DND-41 (cell line): ENCODE measurements at regions not wholly inside any gene's neighbourhood (a gene's known extent, or its start where the extent isn't known, plus 50 kb on each side); places are given as distances from the start of the nearest gene placed in this dataset.

Experiments
- ATAC-seq: fragments of 200-7000 bp; cut with Tn5 transposase; 3 replicates; pipeline ENCODE4 v1.9.1; 2021; ENCODE audit warnings: low read depth; ENCODE audit not compliant: insufficient read depth
- DNase-seq: peaks from one replicate; pipeline ENCODE4 v3.0.0-alpha.2; 2020
- H2AFZ ChIP-seq: 2 replicates; pipeline ENCODE4 v1.6.0; 2012; ENCODE audit warnings: low read depth, low read length
- H3K27ac ChIP-seq: 2 replicates; pipeline ENCODE4 v1.5.1; 2012; ENCODE audit warnings: low read length, inconsistent platforms
- H3K27me3 ChIP-seq: fragments of 200-600 bp; sonication (generic); 2 replicates; pipeline ENCODE4 v1.6.0; 2012; ENCODE audit warnings: low read length, mild to moderate bottlenecking, inconsistent platforms; ENCODE audit not compliant: insufficient read depth, poor library complexity
- H3K36me3 ChIP-seq: 2 replicates; pipeline ENCODE4 v1.5.1; 2012; ENCODE audit warnings: low read length, inconsistent platforms; ENCODE audit not compliant: insufficient read depth
- H3K4me1 ChIP-seq: 2 replicates; pipeline ENCODE4 v1.5.1; 2012; ENCODE audit warnings: mild to moderate bottlenecking, low read length; ENCODE audit not compliant: insufficient read depth
- H3K4me2 ChIP-seq: 2 replicates; pipeline ENCODE4 v1.6.0; 2012; ENCODE audit warnings: mild to moderate bottlenecking, moderate library complexity, low read length, inconsistent platforms; ENCODE audit not compliant: insufficient read depth
- H3K4me3 ChIP-seq, 2 experiments: fragments of 200-600 bp in 1 of 2; shearing (Covaris generic) in 1 of 2; 2 replicates each; pipeline ENCODE4 v1.5.1; 2012 to 2016; ENCODE audit warnings: inconsistent platforms in 2 of 2, low read length in 2 of 2, mild to moderate bottlenecking in 2 of 2, low read depth in 1 of 2, moderate library complexity in 1 of 2
- H3K79me2 ChIP-seq: 2 replicates; pipeline ENCODE4 v1.6.0; 2012; ENCODE audit warnings: low read length, inconsistent platforms; ENCODE audit not compliant: insufficient read depth
- H3K9ac ChIP-seq: 2 replicates; pipeline ENCODE4 v1.6.0; 2012; ENCODE audit warnings: low read depth, mild to moderate bottlenecking, inconsistent platforms, low read length, moderate library complexity
- H3K9me3 ChIP-seq: 2 replicates; pipeline ENCODE4 v1.5.1; 2012; ENCODE audit warnings: low read length, moderate library complexity, mild to moderate bottlenecking, inconsistent platforms; ENCODE audit not compliant: insufficient read depth, severe bottlenecking
- H4K20me1 ChIP-seq: 2 replicates; pipeline ENCODE4 v1.6.0; 2012; ENCODE audit warnings: low read length; ENCODE audit not compliant: insufficient read depth
- EZH2 ChIP-seq: IDR thresholded peaks from 3 replicates; pipeline ENCODE4 v1.6.1; 2012; ENCODE audit warnings: borderline replicate concordance, low read depth, mild to moderate bottlenecking, moderate library complexity, low read length, inconsistent platforms; ENCODE audit not compliant: severe bottlenecking
- TF ChIP-seq, protein P1 (sequence below): IDR thresholded peaks from 2 replicates; pipeline ENCODE4 v1.5.1; 2012; ENCODE audit warnings: borderline replicate concordance, low read length, moderate library complexity, mild to moderate bottlenecking; ENCODE audit not compliant: poor library complexity, severe bottlenecking; ENCODE audit errors: extremely low read depth

DNA sequence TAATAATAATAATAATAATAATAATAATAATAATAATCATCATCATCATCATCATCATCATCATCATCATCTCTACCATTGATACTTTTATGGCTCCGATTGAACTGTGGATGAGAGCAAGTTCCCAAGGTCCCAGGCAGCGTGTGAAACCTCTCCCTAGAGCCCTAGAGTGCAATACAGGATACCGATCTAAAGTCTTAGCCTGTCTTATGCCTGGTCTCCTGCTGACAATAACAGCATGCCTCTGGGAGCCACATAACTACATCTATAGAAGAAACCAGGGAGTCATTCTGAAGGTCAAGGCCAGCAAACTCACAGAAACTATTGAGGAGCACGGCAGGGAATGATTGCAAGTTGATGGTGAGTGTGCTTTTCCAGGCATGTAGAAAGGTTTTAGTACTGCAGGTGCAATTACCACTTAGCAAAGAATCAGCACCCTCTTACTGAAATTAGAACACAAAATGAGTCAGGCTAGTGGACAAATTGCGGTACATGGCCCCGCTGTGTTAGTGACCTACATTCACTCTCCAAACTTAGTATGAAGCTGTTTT, 457.2 kb upstream of the CDH20 start:
- TF ChIP-seq, protein P1, sequence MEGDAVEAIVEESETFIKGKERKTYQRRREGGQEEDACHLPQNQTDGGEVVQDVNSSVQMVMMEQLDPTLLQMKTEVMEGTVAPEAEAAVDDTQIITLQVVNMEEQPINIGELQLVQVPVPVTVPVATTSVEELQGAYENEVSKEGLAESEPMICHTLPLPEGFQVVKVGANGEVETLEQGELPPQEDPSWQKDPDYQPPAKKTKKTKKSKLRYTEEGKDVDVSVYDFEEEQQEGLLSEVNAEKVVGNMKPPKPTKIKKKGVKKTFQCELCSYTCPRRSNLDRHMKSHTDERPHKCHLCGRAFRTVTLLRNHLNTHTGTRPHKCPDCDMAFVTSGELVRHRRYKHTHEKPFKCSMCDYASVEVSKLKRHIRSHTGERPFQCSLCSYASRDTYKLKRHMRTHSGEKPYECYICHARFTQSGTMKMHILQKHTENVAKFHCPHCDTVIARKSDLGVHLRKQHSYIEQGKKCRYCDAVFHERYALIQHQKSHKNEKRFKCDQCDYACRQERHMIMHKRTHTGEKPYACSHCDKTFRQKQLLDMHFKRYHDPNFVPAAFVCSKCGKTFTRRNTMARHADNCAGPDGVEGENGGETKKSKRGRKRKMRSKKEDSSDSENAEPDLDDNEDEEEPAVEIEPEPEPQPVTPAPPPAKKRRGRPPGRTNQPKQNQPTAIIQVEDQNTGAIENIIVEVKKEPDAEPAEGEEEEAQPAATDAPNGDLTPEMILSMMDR: no peak
- TF ChIP-seq EZH2: no peak
- Histone ChIP-seq H3K27me3 (no peaks in the 10 kb centered on the region), H3K9me3 (no peaks in the 10 kb centered on the region), H2AFZ (no peak overlapping the region), H3K27ac (no peak overlapping the region), H4K20me1 (no peaks in the 10 kb centered on the region), H3K9ac (no peak overlapping the region), H3K4me3 (no peak overlapping the region), H3K79me2 (no peaks in the 10 kb centered on the region), H3K4me2 (no peak overlapping the region), H3K4me1 (no peaks in the 10 kb centered on the region), H3K36me3 (no peaks in the 10 kb centered on the region)
- DNase-seq: no peak
- ATAC-seq: no peak

DNA sequence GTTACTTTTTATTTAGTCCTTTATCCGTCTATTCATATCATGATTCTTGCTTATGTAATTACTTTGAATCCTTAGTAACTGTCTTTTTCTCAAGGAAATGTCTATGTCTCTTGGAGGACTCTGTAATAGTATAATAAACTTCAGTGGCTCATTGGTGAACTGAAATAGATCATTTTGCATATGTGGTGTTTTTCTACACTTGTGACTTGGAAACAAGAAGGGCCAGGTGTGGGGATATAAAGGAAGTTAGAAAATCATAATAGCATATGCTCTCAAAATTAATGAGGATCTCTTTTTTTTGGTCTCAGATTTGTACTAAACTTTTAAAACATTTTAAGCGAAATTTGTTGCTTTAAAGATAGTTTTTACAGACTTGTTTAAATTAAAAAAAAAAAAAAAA, 453.0 kb upstream of the CDH20 start:
- Histone ChIP-seq H3K4me3 (no peak overlapping the region), H3K27ac (no peak overlapping the region), H2AFZ (no peak overlapping the region), H3K27me3 (no peaks in the 10 kb centered on the region), H3K36me3 (no peaks in the 10 kb centered on the region), H4K20me1 (no peaks in the 10 kb centered on the region), H3K9ac (no peak overlapping the region), H3K9me3 (no peaks in the 10 kb centered on the region), H3K4me2 (no peak overlapping the region), H3K79me2 (no peaks in the 10 kb centered on the region), H3K4me1 (no peaks in the 10 kb centered on the region)
- DNase-seq: no peak
- TF ChIP-seq, protein P1: no peak
- TF ChIP-seq EZH2: no peak
- no peak for ATAC-seq

DNA sequence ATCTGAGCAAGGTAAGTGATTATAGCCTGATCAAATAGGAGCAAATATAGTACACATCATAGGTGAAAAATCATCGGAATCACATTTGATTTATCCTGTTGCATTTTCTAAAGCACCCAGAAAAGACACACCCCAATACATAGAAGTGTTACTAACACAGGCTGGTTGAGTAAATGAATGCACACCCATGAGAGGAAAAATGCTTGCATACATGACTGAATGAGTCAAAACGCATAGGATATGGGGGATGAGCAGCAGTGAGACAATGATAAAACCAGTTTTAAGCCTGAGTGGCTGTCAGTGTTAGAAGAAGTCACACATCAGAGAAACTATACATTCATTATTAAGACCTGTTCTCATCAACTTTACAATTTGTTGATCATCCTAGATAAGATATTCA, 449.6 kb upstream of the CDH20 start:
- Histone ChIP-seq H3K4me3 (no peak overlapping the region), H3K4me1 (no peaks in the 10 kb centered on the region), H2AFZ (no peak overlapping the region), H3K4me2 (no peak overlapping the region), H3K27me3 (no peaks in the 10 kb centered on the region), H3K9me3 (no peaks in the 10 kb centered on the region), H3K79me2 (no peaks in the 10 kb centered on the region), H3K36me3 (no peaks in the 10 kb centered on the region), H4K20me1 (no peaks in the 10 kb centered on the region), H3K27ac (no peak overlapping the region), H3K9ac (no peak overlapping the region)
- ATAC-seq (no peak), DNase-seq (no peak)
- TF ChIP-seq EZH2: no peak

DNA sequence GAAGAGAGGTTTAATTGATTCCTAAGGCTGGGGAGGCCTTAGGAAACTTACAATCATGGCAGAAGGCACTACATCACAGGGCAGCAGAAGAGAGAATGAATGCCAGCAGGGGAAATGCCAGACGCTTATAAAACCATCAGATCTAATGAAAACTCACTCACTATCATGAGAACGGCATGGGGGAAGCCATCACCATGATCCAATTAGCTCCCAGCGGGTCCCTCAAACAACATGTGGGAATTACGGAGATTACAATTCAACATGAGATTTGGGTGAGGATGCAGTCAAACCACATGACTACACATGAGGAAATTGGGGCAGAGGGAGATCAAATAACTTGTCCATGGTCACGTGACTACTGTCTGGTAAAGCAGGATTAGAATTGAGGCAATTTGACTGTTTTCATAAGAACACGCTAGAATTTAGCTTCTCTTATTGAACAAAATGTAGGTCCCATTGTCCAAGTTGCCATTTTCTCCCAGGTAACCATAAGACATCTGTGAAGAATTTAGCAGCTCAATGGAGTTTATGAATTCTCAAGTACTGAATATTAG, 445.1 kb upstream of the CDH20 start:
- Histone ChIP-seq H3K9ac (no peak overlapping the region), H3K27ac (no peak overlapping the region), H3K79me2 (no peaks in the 10 kb centered on the region), H3K27me3 (no peaks in the 10 kb centered on the region), H3K4me1 (no peaks in the 10 kb centered on the region), H3K4me2 (no peak overlapping the region), H3K36me3 (no peaks in the 10 kb centered on the region), H3K9me3 (no peaks in the 10 kb centered on the region), H4K20me1 (no peaks in the 10 kb centered on the region), H2AFZ (no peak overlapping the region), H3K4me3 (no peak overlapping the region)
- ATAC-seq (no peak), DNase-seq (no peak)
- no peak for TF ChIP-seq EZH2
- TF ChIP-seq, protein P1: no peak
